HG03378 (cell line): ENCODE measurements at regions not wholly inside any gene's neighbourhood (a gene's known extent, or its start where the extent isn't known, plus 50 kb on each side); places are given as distances from the start of the nearest gene placed in this dataset.

Source experiments
- ATAC-seq: cut with Tn5 transposase; IDR thresholded peaks from one replicate; pipeline ENCODE4 v1.9.1; 2021; ENCODE audit warnings: mild to moderate bottlenecking, moderate library complexity; ENCODE audit not compliant: unreplicated experiment

GRCh38 chr18:61222206-61222605 is 111.0 kb upstream of the CDH20 start:
- ATAC-seq = no peak

- no peak for ATAC-seq
Measured at GRCh38 chr18:61225336-61225735, 107.9 kb upstream of the CDH20 start.

DNA sequence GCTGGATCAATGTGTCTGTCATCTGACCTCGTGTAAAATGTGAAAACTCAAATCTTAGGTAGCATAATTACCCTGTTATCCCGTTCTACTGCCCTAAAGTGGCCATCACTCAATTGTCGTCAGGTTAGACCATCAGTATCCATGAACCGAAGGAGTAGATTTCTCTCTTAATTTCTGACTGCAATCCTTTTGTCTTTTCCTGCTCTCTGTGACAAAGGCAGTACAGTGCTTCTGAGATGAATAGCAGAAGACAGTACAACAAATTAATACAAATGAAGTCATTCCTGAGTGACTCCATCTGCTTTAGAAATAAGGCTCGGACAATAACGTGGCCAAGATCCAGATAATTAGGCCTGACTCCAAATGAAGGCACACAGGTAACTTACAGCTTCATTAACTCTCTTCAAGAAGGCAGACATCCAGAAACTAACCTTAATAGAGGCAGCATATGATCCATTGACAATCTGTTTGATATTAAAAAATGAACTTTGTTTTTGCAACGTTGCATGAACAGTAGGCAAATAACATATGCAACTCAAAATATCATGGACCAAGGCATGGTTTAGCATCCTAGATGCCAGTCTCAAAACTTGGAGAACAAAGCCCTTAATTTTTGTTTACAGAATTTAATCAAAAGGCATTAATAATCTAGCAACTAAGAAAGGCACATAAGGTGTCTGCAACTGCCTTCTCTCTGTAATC is 96.7 kb upstream of the CDH20 start:
- ATAC-seq = no peak

GRCh38 chr18:61237529-61237928 is 95.7 kb upstream of the CDH20 start:
- ATAC-seq = no peak

GRCh38 chr18:61239051-61239450 is 94.2 kb upstream of the CDH20 start:
- no peak for ATAC-seq

- no peak for ATAC-seq
Measured at GRCh38 chr18:61241260-61241853, 91.9 kb upstream of the CDH20 start.

GRCh38 chr18:61244632-61245031 is 88.6 kb upstream of the CDH20 start:
- no peak for ATAC-seq

- ATAC-seq = no peak
Measured at GRCh38 chr18:61245276-61245675, 88.0 kb upstream of the CDH20 start.

GRCh38 chr18:61248589-61248988 is 84.6 kb upstream of the CDH20 start:
- no peak for ATAC-seq

- no peak for ATAC-seq
Measured at GRCh38 chr18:61256291-61256690, 76.9 kb upstream of the CDH20 start.

GRCh38 chr18:61261870-61262269 is 71.4 kb upstream of the CDH20 start:
- ATAC-seq = no peak

DNA sequence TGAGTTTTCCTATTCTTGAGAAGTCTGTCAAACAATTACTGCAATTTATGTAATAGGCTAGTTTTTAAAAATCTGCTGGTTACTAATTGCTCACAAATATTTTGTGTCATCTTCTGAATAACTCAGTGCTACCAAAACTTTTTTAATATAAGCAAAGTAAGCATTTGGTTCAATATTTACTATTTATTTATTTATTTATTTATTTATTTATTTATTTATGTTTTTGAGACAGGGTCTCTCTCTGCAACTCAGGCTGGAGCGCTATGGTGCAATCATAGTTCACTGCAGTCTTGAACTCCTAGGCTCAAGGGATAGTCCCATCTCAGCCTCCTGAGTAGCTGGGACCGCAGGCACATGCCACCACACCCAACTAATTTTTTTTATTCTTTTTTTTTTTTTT is 60.4 kb upstream of the CDH20 start:
- no peak for ATAC-seq

DNA sequence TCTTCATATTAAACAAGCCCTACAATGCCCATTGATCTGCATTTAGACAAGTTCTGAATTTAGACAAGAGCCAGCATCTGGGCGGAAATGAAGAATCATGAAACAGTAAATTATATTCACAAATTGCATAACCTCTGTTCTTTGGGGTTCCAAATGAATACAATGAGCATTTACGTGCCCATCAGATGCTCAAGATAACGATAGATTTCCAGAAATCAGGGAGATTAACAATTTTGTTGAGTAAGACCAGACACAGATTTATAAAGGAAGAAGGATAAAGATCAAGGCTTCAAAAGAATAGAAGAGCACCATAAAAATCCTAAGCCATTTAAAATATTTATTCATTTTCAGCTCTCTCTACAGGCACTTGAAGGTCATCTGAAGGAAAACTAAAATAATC is 59.7 kb upstream of the CDH20 start:
- no peak for ATAC-seq

DNA sequence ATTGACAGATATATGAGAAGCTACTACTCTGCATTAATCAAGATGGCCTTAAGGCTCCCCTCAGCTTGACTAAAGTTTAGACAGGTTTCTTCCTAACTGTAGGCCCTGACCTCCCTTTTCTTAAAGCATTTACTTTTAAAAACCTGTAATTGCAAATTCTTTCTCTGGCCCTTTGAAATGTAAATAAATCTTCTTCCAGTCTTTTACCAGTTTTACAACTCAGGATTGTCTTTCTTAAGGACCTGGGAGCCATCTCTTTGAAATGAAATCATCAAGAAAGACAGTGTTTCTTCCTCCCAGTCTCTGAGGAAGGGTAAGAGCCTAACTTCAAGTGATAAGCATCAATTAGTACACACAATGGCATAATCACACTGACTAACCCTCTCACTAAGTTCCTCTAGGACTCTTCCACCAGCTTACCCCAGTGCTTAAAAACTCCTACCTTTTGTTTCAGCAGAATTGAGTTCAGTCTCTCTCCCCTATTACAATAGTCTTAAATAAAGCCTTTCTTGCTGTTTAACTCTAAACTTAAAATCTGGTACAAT is 58.7 kb upstream of the CDH20 start:
- ATAC-seq = no peak

DNA sequence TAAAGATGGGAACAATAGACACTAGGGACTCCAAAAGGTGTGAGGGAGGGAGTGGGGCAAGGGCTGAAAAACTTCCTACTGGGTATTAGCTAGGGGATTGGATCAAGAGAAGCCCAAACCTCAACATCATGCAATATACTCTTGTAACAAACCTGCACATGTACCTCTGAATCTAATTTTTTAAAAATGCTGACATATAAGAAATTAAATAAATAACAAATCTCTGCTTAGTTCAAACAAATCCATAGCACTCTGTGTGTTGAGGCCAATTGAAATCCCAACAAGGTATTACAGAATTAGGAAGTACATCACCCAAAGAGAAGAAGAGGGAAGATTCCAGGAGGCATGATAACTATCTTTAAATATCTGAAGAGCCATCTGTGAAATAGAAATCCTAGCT is 55.4 kb upstream of the CDH20 start:
- ATAC-seq = no peak

GRCh38 chr18:61281431-61281830 is 51.8 kb upstream of the CDH20 start:
- no peak for ATAC-seq

DNA sequence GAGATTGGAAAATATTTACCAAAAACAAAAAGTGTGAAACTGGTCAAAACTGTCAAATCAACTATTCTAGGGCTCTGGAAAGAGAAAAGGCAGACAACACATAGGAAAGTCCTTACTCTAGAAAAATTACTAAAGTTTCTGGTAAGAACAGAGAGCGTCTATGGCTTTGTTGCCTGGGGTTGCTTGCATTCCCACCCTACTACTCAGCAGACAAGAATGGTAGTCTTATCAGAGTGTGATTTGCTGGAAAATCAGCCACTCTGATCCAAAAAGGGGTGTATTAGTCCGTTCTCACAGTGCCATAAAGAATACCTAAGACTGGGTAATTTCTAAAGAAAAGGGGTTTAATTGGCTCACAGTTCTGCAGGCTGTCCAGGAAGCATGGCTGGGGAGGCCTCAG is 50.3 kb upstream of the CDH20 start:
- no peak for ATAC-seq
